ENCODE measurements at regions not wholly inside any gene's neighbourhood (a gene's known extent, or its start where the extent isn't known, plus 50 kb on each side); places are given as distances from the start of the nearest gene placed in this dataset.

- no peak for TF ChIP-seq CTCF (IDR thresholded peaks at IDR 0.05)
- TF ChIP-seq EP300 (IDR thresholded peaks at IDR 0.05), result no peak
- no peak for TF ChIP-seq POLR2A (IDR thresholded peaks at IDR 0.05)
Observed at GRCh38 chr14:95398630-95399547, 79.2 kb upstream of the CLMN start.

Measured in tibial nerve (tissue), 4 donors.